PC-3 (cell line): ENCODE measurements at regions not wholly inside any gene's neighbourhood (a gene's known extent, or its start where the extent isn't known, plus 50 kb on each side); places are given as distances from the start of the nearest gene placed in this dataset.

ENCODE experiments used
- ATAC-seq: fragments of 200-7000 bp; cut with Tn5 transposase; 2 replicates; pipeline ENCODE4 v1.9.1; 2020; ENCODE audit warnings: mild to moderate bottlenecking, moderate library complexity
- BruUV-seq: library from RNA; stranded (reverse); fragments of 400-500 nt; replicated peaks from 2 replicates; lab custom pipeline; 2021; lab: Mats Ljungman, UMichigan
- CTCF ChIA-PET: fragments of 300-600 bp; sonication (Branson Sonifier 250); formaldehyde crosslinking; loops from one replicate; lab custom pipeline; 2022; ENCODE audit warnings: antibody characterized with exemption; lab: Charles Lee
- POLR2A ChIA-PET: fragments of 300-600 bp; sonication (Branson Sonifier 250); formaldehyde crosslinking; loops from one replicate; lab custom pipeline; 2022; ENCODE audit warnings: antibody characterized with exemption; ENCODE audit not compliant: unreplicated experiment; lab: Charles Lee
- DNase-seq: peaks from one replicate; pipeline ENCODE4 v3.0.0-alpha.2; 2015
- H2AFZ ChIP-seq: fragments of 300-600 bp; sonication (generic); 2 replicates; pipeline ENCODE4 v1.6.0; 2016; ENCODE audit warnings: antibody characterized with exemption, low read length
- H3F3A ChIP-seq: fragments of 300-600 bp; sonication (generic); one replicate; pipeline ENCODE4 v1.6.0; 2017; ENCODE audit warnings: antibody characterized with exemption, low read length, control low read depth, mild to moderate bottlenecking; ENCODE audit not compliant: unreplicated experiment
- H3K27ac ChIP-seq: fragments of 300-600 bp; sonication (generic); 2 replicates; pipeline ENCODE4 v1.5.1; 2016; ENCODE audit warnings: mild to moderate bottlenecking, low read length
- H3K27me3 ChIP-seq: fragments of 300-600 bp; sonication (generic); 2 replicates; pipeline ENCODE4 v1.6.1; 2016; ENCODE audit warnings: low read length, mixed read lengths
- H3K36me3 ChIP-seq: fragments of 300-600 bp; sonication (generic); 2 replicates; pipeline ENCODE4 v1.6.1; 2016; ENCODE audit warnings: low read depth, mixed run types, low read length, mixed read lengths
- H3K4me1 ChIP-seq: fragments of 300-600 bp; sonication (generic); 2 replicates; pipeline ENCODE4 v1.5.1; 2016; ENCODE audit warnings: low read length; ENCODE audit not compliant: insufficient read depth
- H3K4me2 ChIP-seq: fragments of 300-600 bp; sonication (generic); 2 replicates; pipeline ENCODE4 v1.6.0; 2016; ENCODE audit warnings: low read length
- H3K4me3 ChIP-seq: fragments of 300-600 bp; sonication (generic); 2 replicates; pipeline ENCODE4 v1.5.1; 2016; ENCODE audit warnings: mild to moderate bottlenecking, low read length, mixed read lengths
- H3K79me2 ChIP-seq: fragments of 300-600 bp; sonication (generic); 2 replicates; pipeline ENCODE4 v1.6.1; 2017; ENCODE audit warnings: low read length, mixed read lengths
- H3K9ac ChIP-seq: fragments of 300-600 bp; sonication (generic); 2 replicates; pipeline ENCODE4 v1.6.0; 2016; ENCODE audit warnings: mild to moderate bottlenecking, low read length
- H3K9me2 ChIP-seq: fragments of 300-600 bp; sonication (generic); replicated peaks from 2 replicates; pipeline ENCODE4 v1.6.1; 2016; ENCODE audit warnings: mixed run types, low read length, mixed read lengths
- H3K9me3 ChIP-seq: fragments of 300-600 bp; sonication (generic); 2 replicates; pipeline ENCODE4 v1.6.1; 2016; ENCODE audit warnings: low read length, mixed read lengths
- H4K20me1 ChIP-seq: fragments of 300-600 bp; sonication (generic); 2 replicates; pipeline ENCODE4 v1.6.1; 2016; ENCODE audit warnings: low read length, mixed read lengths
- EZH2 ChIP-seq: fragments of 300-600 bp; sonication (generic); IDR thresholded peaks from one replicate; pipeline ENCODE4 v1.6.1; 2017; ENCODE audit warnings: antibody characterized with exemption, mild to moderate bottlenecking, low read length; ENCODE audit not compliant: unreplicated experiment
- EZH2phosphoT487 ChIP-seq: fragments of 300-600 bp; sonication (generic); IDR thresholded peaks from 2 replicates; pipeline ENCODE4 v1.6.1; 2018; ENCODE audit warnings: mild to moderate bottlenecking, antibody characterized with exemption, low read length, borderline replicate concordance
- intact Hi-C: fragments of 100-400 bp; cut with micrococcal nuclease; formaldehyde crosslinking; loops from 2 replicates; pipeline ENCODE4 v1.9.0; 2023
- TF ChIP-seq, protein P1 (sequence below): fragments of 300-600 bp; sonication (generic); conservative IDR thresholded peaks from 2 replicates; pipeline ENCODE4 v1.5.1; 2017; ENCODE audit warnings: antibody characterized with exemption, low read depth, mild to moderate bottlenecking, low read length

GRCh38 chr1:22295856-22296255 is 153.0 kb upstream of the WNT4 start:
- H3F3A ChIP-seq = no peaks in the 10 kb centered on the region
- no peak for TF ChIP-seq EZH2phosphoT487
- no peak for TF ChIP-seq EZH2
- TF ChIP-seq, protein P1, sequence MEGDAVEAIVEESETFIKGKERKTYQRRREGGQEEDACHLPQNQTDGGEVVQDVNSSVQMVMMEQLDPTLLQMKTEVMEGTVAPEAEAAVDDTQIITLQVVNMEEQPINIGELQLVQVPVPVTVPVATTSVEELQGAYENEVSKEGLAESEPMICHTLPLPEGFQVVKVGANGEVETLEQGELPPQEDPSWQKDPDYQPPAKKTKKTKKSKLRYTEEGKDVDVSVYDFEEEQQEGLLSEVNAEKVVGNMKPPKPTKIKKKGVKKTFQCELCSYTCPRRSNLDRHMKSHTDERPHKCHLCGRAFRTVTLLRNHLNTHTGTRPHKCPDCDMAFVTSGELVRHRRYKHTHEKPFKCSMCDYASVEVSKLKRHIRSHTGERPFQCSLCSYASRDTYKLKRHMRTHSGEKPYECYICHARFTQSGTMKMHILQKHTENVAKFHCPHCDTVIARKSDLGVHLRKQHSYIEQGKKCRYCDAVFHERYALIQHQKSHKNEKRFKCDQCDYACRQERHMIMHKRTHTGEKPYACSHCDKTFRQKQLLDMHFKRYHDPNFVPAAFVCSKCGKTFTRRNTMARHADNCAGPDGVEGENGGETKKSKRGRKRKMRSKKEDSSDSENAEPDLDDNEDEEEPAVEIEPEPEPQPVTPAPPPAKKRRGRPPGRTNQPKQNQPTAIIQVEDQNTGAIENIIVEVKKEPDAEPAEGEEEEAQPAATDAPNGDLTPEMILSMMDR = no peak
- no peaks in the 10 kb centered on the region for H4K20me1 ChIP-seq
- H3K4me3 ChIP-seq = no peak overlapping the region
- ATAC-seq (no peak), DNase-seq (no peak)
- ChIA-PET POLR2A (no interaction called here), CTCF (no interaction called here)
- intact Hi-C loops = no loop called here
- no peaks in the 10 kb centered on the region for H3K36me3 ChIP-seq
- H3K27ac ChIP-seq = no peak overlapping the region
- BruUV-seq = no TSS peak
- no peaks in the 10 kb centered on the region for H3K79me2 ChIP-seq
- H3K9me2 ChIP-seq = no peaks in the 10 kb centered on the region
- no peaks in the 10 kb centered on the region for H3K9me3 ChIP-seq
- H2AFZ ChIP-seq = no peak overlapping the region
- H3K4me1 ChIP-seq = no peaks in the 10 kb centered on the region
- no peak overlapping the region for H3K9ac ChIP-seq
- H3K4me2 ChIP-seq = no peak overlapping the region
- 0 out of 2 replicates have a peak, but pooled peaks cover 13% of the 10 kb centered on the region for H3K27me3 ChIP-seq

DNA sequence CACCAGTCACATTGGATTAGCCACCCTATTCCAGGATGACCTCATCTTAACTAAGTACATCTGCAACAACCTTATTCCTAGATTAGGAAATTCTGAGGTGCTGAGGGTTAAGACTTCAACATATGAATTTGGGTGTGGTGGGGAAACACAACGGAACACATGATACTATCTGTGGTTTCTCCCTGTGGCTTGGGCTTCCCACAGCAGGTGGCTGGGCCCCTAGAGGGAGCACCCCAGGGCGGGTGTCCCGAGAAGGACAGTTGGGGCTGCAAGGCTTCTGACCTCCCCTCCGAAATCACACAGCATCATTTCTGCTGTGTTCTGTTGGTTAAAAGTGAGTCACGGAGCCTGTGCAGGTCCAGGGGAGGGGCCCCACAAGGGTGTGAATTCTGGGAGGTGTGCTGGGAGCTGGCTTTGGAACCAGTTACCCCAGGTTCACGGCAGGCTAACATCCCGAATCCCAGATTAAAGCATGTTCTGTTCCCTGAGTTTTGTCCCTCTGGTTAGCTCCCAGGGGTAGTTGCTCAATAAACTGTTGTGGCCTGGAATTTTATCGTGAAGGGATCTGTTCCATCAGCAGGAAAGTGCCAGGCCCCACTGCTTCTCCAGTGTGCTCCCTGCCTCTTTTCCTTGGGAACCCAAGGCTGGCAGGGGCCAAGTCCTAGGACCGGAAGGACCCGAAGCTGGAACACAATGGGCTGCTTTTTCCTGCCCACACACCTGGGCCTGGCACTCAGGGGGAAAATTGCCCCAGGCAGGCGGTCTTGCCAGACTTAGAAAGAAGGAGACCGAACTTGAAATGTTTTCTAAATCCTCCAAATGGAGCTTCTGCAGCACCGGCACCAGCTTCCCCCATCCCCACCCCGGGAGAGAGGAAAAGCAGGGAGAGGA is 154.0 kb upstream of the WNT4 start:
- BruUV-seq = no TSS peak
- POLR2A ChIA-PET = no interaction called here
- ATAC-seq = no peak

More for the DNA sequence above, 154.0 kb upstream of the WNT4 start:
- Histone ChIP-seq H3K4me3 (no peak overlapping the region), H4K20me1 (no peaks in the 10 kb centered on the region), H2AFZ (no peak overlapping the region), H3K79me2 (no peaks in the 10 kb centered on the region), H3K27ac (no peak overlapping the region), H3K27me3 (0 out of 2 replicates have a peak, but pooled peaks cover 13% of the 10 kb centered on the region), H3K4me2 (no peak overlapping the region), H3K9me2 (no peaks in the 10 kb centered on the region), H3F3A (no peaks in the 10 kb centered on the region), H3K9me3 (no peaks in the 10 kb centered on the region), H3K9ac (no peak overlapping the region), H3K4me1 (no peaks in the 10 kb centered on the region), H3K36me3 (no peaks in the 10 kb centered on the region)
- TF ChIP-seq EZH2phosphoT487 = no peak
- TF ChIP-seq, protein P1 = no peak
- no peak for TF ChIP-seq EZH2
- intact Hi-C loops = no loop called here
- DNase-seq = peak; percentile 14
- CTCF ChIA-PET = interaction anchor here (0.6 kb wide), 1 partner anchor 37 kb away, joined by 3 read pairs; no protein-coding TSS in a partner anchor
